DOHH2 (cell line): ENCODE measurements at regions not wholly inside any gene's neighbourhood (a gene's known extent, or its start where the extent isn't known, plus 50 kb on each side); places are given as distances from the start of the nearest gene placed in this dataset.

ENCODE experiments used
- H3F3A ChIP-seq: fragments of 200-600 bp; sonication (generic), shearing (Covaris generic); 2 replicates; pipeline ENCODE4 v1.6.0; 2016; ENCODE audit warnings: antibody characterized with exemption, mild to moderate bottlenecking; ENCODE audit not compliant: control insufficient read depth, insufficient read depth
- H3K27ac ChIP-seq: fragments of 200-600 bp; sonication (generic); 2 replicates; pipeline ENCODE4 v1.5.1; 2014; ENCODE audit warnings: low read depth, mild to moderate bottlenecking, low read length, moderate library complexity
- H3K27me3 ChIP-seq: fragments of 200-600 bp; sonication (generic); 2 replicates; pipeline ENCODE4 v1.6.1; 2014; ENCODE audit warnings: mild to moderate bottlenecking, low read length, mixed read lengths; ENCODE audit not compliant: control insufficient read depth
- H3K36me3 ChIP-seq: fragments of 200-600 bp; sonication (generic); 2 replicates; pipeline ENCODE4 v1.6.1; 2014; ENCODE audit warnings: mild to moderate bottlenecking, low read length, moderate library complexity, mixed read lengths; ENCODE audit not compliant: control insufficient read depth
- H3K4me1 ChIP-seq: fragments of 200-600 bp; sonication (generic); 2 replicates; pipeline ENCODE4 v1.6.1; 2014; ENCODE audit warnings: mild to moderate bottlenecking, low read length, mixed read lengths; ENCODE audit not compliant: control insufficient read depth
- H3K4me2 ChIP-seq: fragments of 200-600 bp; sonication (generic); 2 replicates; pipeline ENCODE4 v1.6.0; 2014; ENCODE audit warnings: mild to moderate bottlenecking, low read length, moderate library complexity
- H3K4me3 ChIP-seq: fragments of 200-600 bp; sonication (generic); 2 replicates; pipeline ENCODE4 v1.5.1; 2014; ENCODE audit warnings: mild to moderate bottlenecking, low read length, mixed read lengths
- H3K79me2 ChIP-seq: fragments of 200-600 bp; sonication (generic); 2 replicates; pipeline ENCODE4 v1.6.1; 2014; ENCODE audit warnings: mild to moderate bottlenecking, low read length, mixed read lengths; ENCODE audit not compliant: control insufficient read depth
- H3K9me2 ChIP-seq: fragments of 200-600 bp; sonication (generic); replicated peaks from 2 replicates; pipeline ENCODE4 v1.6.1; 2014; ENCODE audit warnings: mild to moderate bottlenecking, low read length, mixed read lengths; ENCODE audit not compliant: control insufficient read depth
- H3K9me3 ChIP-seq: fragments of 200-600 bp; sonication (generic); 2 replicates; pipeline ENCODE4 v1.6.1; 2014; ENCODE audit warnings: antibody characterized with exemption, low read length, mixed read lengths; ENCODE audit not compliant: control insufficient read depth, insufficient read depth
- H4K20me1 ChIP-seq: fragments of 200-600 bp; sonication (generic); 2 replicates; pipeline ENCODE4 v1.6.0; 2014; ENCODE audit warnings: low read depth, mild to moderate bottlenecking, antibody characterized with exemption, low read length, moderate library complexity; ENCODE audit not compliant: control insufficient read depth, insufficient read depth
- CTCF ChIP-seq: fragments of 200-600 bp; sonication (generic); IDR thresholded peaks from one replicate; pipeline ENCODE4 v1.5.1; 2014; ENCODE audit warnings: antibody characterized with exemption, mild to moderate bottlenecking, low read depth, low read length; ENCODE audit not compliant: poor library complexity, severe bottlenecking
- EZH2phosphoT487 ChIP-seq: fragments of 200-600 bp; sonication (generic); IDR thresholded peaks from 2 replicates; pipeline ENCODE4 v1.6.1; 2017; ENCODE audit warnings: borderline replicate concordance, mild to moderate bottlenecking, antibody characterized with exemption, low read length, moderate library complexity, mixed read lengths

DNA sequence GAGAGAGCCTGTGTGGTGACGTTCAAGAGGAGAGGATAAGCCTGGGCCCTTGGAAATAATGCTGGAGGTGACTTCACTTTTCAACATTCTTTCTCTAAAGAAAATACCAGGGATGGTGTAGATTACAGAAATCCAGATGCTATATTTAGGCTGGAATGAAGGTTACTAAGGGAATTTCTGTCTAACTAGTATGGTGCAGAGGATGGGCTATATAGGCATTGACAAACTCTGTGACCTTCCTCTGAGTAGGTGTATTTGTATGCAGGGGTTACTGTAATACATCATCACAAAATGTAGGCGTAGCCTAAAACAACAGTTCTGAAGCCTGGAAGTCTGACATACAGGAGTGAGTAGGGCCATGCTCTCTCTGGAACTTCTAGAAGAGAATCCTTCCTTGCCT lies 155.3 kb upstream of the INHBA start:
- H3F3A ChIP-seq: no peaks in the 10 kb centered on the region
- no peaks in the 10 kb centered on the region for H4K20me1 ChIP-seq
- no peaks in the 10 kb centered on the region for H3K36me3 ChIP-seq
- no peak overlapping the region for H3K4me3 ChIP-seq
- H3K27ac ChIP-seq: no peak overlapping the region
- no peaks in the 10 kb centered on the region for H3K9me3 ChIP-seq
- no peaks in the 10 kb centered on the region for H3K4me1 ChIP-seq
- TF ChIP-seq EZH2phosphoT487 (no peak), CTCF (no peak)
- H3K27me3 ChIP-seq: no peaks in the 10 kb centered on the region
- H3K4me2 ChIP-seq: no peak overlapping the region
- H3K79me2 ChIP-seq: no peaks in the 10 kb centered on the region
- H3K9me2 ChIP-seq: no peaks in the 10 kb centered on the region

- no peak overlapping the region for H3K4me2 ChIP-seq
- no peaks in the 10 kb centered on the region for H3K9me2 ChIP-seq
- no peaks in the 10 kb centered on the region for H3K4me1 ChIP-seq
- no peaks in the 10 kb centered on the region for H3K27me3 ChIP-seq
- no peaks in the 10 kb centered on the region for H3K9me3 ChIP-seq
- no peaks in the 10 kb centered on the region for H3K36me3 ChIP-seq
- no peak for TF ChIP-seq CTCF
- TF ChIP-seq EZH2phosphoT487: no peak
- no peaks in the 10 kb centered on the region for H3K79me2 ChIP-seq
- no peaks in the 10 kb centered on the region for H4K20me1 ChIP-seq
- no peak overlapping the region for H3K4me3 ChIP-seq
- H3K27ac ChIP-seq: no peak overlapping the region
- no peaks in the 10 kb centered on the region for H3F3A ChIP-seq
Measured at GRCh38 chr7:41855798-41856197, 152.9 kb upstream of the INHBA start.

GRCh38 chr7:41847606-41848005 lies 144.7 kb upstream of the INHBA start:
- H3K27me3 ChIP-seq: no peaks in the 10 kb centered on the region
- H3K4me1 ChIP-seq: no peaks in the 10 kb centered on the region
- no peaks in the 10 kb centered on the region for H4K20me1 ChIP-seq
- no peak overlapping the region for H3K4me3 ChIP-seq
- no peaks in the 10 kb centered on the region for H3K79me2 ChIP-seq
- no peak overlapping the region for H3K27ac ChIP-seq
- H3K36me3 ChIP-seq: no peaks in the 10 kb centered on the region
- no peak overlapping the region for H3K4me2 ChIP-seq
- no peaks in the 10 kb centered on the region for H3K9me2 ChIP-seq
- TF ChIP-seq EZH2phosphoT487 (no peak), CTCF (no peak)
- H3F3A ChIP-seq: no peaks in the 10 kb centered on the region
- H3K9me3 ChIP-seq: no peaks in the 10 kb centered on the region

- Histone ChIP-seq H3K36me3 (no peaks in the 10 kb centered on the region), H3K9me2 (no peaks in the 10 kb centered on the region), H3K4me3 (no peak overlapping the region), H3K79me2 (no peaks in the 10 kb centered on the region), H3K27ac (no peak overlapping the region), H3F3A (no peaks in the 10 kb centered on the region), H3K4me1 (no peaks in the 10 kb centered on the region), H4K20me1 (no peaks in the 10 kb centered on the region), H3K9me3 (no peaks in the 10 kb centered on the region), H3K4me2 (no peak overlapping the region), H3K27me3 (no peaks in the 10 kb centered on the region)
- TF ChIP-seq CTCF (no peak), EZH2phosphoT487 (no peak)
Measured at GRCh38 chr7:41847151-41847550, 144.3 kb upstream of the INHBA start.
